ENCODE measurements at regions not wholly inside any gene's neighbourhood (a gene's known extent, or its start where the extent isn't known, plus 50 kb on each side); places are given as distances from the start of the nearest gene placed in this dataset.

- H3K27me3 ChIP-seq (ENCODE audit: control insufficient read depth, low read length), result peaks cover 6% of the 10 kb centered on the region
- H3K9me2 ChIP-seq (replicated peaks; ENCODE audit: control insufficient read depth, low read length), result no peaks in the 10 kb centered on the region
Measured at GRCh38 chr6:118745156-118745555, 93.8 kb upstream of the CEP85L start.

GRCh38 chr6:118744261-118744941 is 93.0 kb upstream of the CEP85L start:
- H3F3A ChIP-seq (ENCODE audit: control insufficient read depth, insufficient read depth), result no peaks in the 10 kb centered on the region
- H3K4me1 ChIP-seq (ENCODE audit: control insufficient read depth, low read length), result peaks cover 9% of the 10 kb centered on the region
- no peak overlapping the region for H3K4me3 ChIP-seq (ENCODE audit: low read length)
- no peak overlapping the region for H3K4me2 ChIP-seq (ENCODE audit: low read length)
- no peaks in the 10 kb centered on the region for H3K9me2 ChIP-seq (replicated peaks; ENCODE audit: control insufficient read depth, low read length)
- H4K20me1 ChIP-seq (ENCODE audit: control insufficient read depth, insufficient read depth, low read depth, low read length), result no peaks in the 10 kb centered on the region
- no peaks in the 10 kb centered on the region for H3K36me3 ChIP-seq (ENCODE audit: control insufficient read depth, low read length)
- no peaks in the 10 kb centered on the region for H3K79me2 ChIP-seq (ENCODE audit: control insufficient read depth, low read length)
- peaks cover 6% of the 10 kb centered on the region for H3K27me3 ChIP-seq (ENCODE audit: control insufficient read depth, low read length)
- no peak overlapping the region for H3K27ac ChIP-seq (ENCODE audit: low read depth, low read length)
- H3K9me3 ChIP-seq (ENCODE audit: control insufficient read depth, insufficient read depth, low read length), result no peaks in the 10 kb centered on the region
- TF ChIP-seq CTCF (IDR thresholded peaks at IDR 0.05; ENCODE audit: low read depth, low read length, poor library complexity, severe bottlenecking) (no peak), EZH2phosphoT487 (IDR thresholded peaks at IDR 0.05; ENCODE audit: borderline replicate concordance, low read length) (no peak)

More at GRCh38 chr6:118745156-118745555, 93.8 kb upstream of the CEP85L start:
- no peak for TF ChIP-seq CTCF (IDR thresholded peaks at IDR 0.05; ENCODE audit: low read depth, low read length, poor library complexity, severe bottlenecking)
- peaks cover 9% of the 10 kb centered on the region for H3K4me1 ChIP-seq (ENCODE audit: control insufficient read depth, low read length)
- no peaks in the 10 kb centered on the region for H3K9me3 ChIP-seq (ENCODE audit: control insufficient read depth, insufficient read depth, low read length)
- H3K4me3 ChIP-seq (ENCODE audit: low read length), result no peak overlapping the region
- H3K36me3 ChIP-seq (ENCODE audit: control insufficient read depth, low read length), result no peaks in the 10 kb centered on the region
- no peak overlapping the region for H3K27ac ChIP-seq (ENCODE audit: low read depth, low read length)
- H3F3A ChIP-seq (ENCODE audit: control insufficient read depth, insufficient read depth), result no peaks in the 10 kb centered on the region
- no peak overlapping the region for H3K4me2 ChIP-seq (ENCODE audit: low read length)
- no peaks in the 10 kb centered on the region for H4K20me1 ChIP-seq (ENCODE audit: control insufficient read depth, insufficient read depth, low read depth, low read length)
- H3K79me2 ChIP-seq (ENCODE audit: control insufficient read depth, low read length), result no peaks in the 10 kb centered on the region

GRCh38 chr6:118743746-118744145 is 92.4 kb upstream of the CEP85L start:
- no peak overlapping the region for H3K4me2 ChIP-seq (ENCODE audit: low read length)
- H4K20me1 ChIP-seq (ENCODE audit: control insufficient read depth, insufficient read depth, low read depth, low read length), result no peaks in the 10 kb centered on the region
- peaks cover 9% of the 10 kb centered on the region for H3K4me1 ChIP-seq (ENCODE audit: control insufficient read depth, low read length)
- H3K36me3 ChIP-seq (ENCODE audit: control insufficient read depth, low read length), result no peaks in the 10 kb centered on the region
- H3K4me3 ChIP-seq (ENCODE audit: low read length), result no peak overlapping the region
- H3K9me3 ChIP-seq (ENCODE audit: control insufficient read depth, insufficient read depth, low read length), result no peaks in the 10 kb centered on the region
- no peaks in the 10 kb centered on the region for H3K79me2 ChIP-seq (ENCODE audit: control insufficient read depth, low read length)
- TF ChIP-seq EZH2phosphoT487 (IDR thresholded peaks at IDR 0.05; ENCODE audit: borderline replicate concordance, low read length) (no peak), CTCF (IDR thresholded peaks at IDR 0.05; ENCODE audit: low read depth, low read length, poor library complexity, severe bottlenecking) (no peak)
- H3K27me3 ChIP-seq (ENCODE audit: control insufficient read depth, low read length), result peaks cover 6% of the 10 kb centered on the region
- H3K9me2 ChIP-seq (replicated peaks; ENCODE audit: control insufficient read depth, low read length), result no peaks in the 10 kb centered on the region
- no peaks in the 10 kb centered on the region for H3F3A ChIP-seq (ENCODE audit: control insufficient read depth, insufficient read depth)
- no peak overlapping the region for H3K27ac ChIP-seq (ENCODE audit: low read depth, low read length)

Measured in DOHH2 (cell line).